Muscle of leg (tissue), 3 donors: ENCODE measurements at regions not wholly inside any gene's neighbourhood (a gene's known extent, or its start where the extent isn't known, plus 50 kb on each side); places are given as distances from the start of the nearest gene placed in this dataset.
"Not testable (repeated sequence)": the region's sequence is repeated elsewhere in the genome, so short reads cannot be mapped to it uniquely, and the experiment has no call there.

Experiments used
- DNase-seq: peaks from one replicate; pipeline ENCODE4 v3.0.0; 2013
- H3K27ac ChIP-seq: one replicate; pipeline ENCODE4 v1.5.1; 2013; ENCODE audit warnings: mild to moderate bottlenecking, low read length, control low read depth
- H3K27me3 ChIP-seq: one replicate; pipeline ENCODE4 v1.6.1; 2013; ENCODE audit warnings: low read length; ENCODE audit not compliant: control insufficient read depth, insufficient read depth
- H3K36me3 ChIP-seq: one replicate; pipeline ENCODE4 v1.6.1; 2013; ENCODE audit warnings: low read length; ENCODE audit not compliant: control insufficient read depth, insufficient read depth
- H3K4me1 ChIP-seq: one replicate; pipeline ENCODE4 v1.6.1; 2013; ENCODE audit warnings: low read length; ENCODE audit not compliant: control insufficient read depth, insufficient read depth
- H3K4me3 ChIP-seq: one replicate; pipeline ENCODE4 v1.5.1; 2013; ENCODE audit warnings: low read length, control low read depth
- H3K9me3 ChIP-seq: replicated peaks from 2 replicates; pipeline ENCODE4 v1.6.1; 2013; ENCODE audit warnings: low read depth, low read length; ENCODE audit not compliant: control insufficient read depth
- WGBS: methylation state at CpG from one replicate; pipeline ENCODE4 v1.1.5; 2013; ENCODE audit warnings: missing lambda C conversion rate; ENCODE audit not compliant: insufficient coverage; 5-methylcytosine and 5-hydroxymethylcytosine counted together

DNA sequence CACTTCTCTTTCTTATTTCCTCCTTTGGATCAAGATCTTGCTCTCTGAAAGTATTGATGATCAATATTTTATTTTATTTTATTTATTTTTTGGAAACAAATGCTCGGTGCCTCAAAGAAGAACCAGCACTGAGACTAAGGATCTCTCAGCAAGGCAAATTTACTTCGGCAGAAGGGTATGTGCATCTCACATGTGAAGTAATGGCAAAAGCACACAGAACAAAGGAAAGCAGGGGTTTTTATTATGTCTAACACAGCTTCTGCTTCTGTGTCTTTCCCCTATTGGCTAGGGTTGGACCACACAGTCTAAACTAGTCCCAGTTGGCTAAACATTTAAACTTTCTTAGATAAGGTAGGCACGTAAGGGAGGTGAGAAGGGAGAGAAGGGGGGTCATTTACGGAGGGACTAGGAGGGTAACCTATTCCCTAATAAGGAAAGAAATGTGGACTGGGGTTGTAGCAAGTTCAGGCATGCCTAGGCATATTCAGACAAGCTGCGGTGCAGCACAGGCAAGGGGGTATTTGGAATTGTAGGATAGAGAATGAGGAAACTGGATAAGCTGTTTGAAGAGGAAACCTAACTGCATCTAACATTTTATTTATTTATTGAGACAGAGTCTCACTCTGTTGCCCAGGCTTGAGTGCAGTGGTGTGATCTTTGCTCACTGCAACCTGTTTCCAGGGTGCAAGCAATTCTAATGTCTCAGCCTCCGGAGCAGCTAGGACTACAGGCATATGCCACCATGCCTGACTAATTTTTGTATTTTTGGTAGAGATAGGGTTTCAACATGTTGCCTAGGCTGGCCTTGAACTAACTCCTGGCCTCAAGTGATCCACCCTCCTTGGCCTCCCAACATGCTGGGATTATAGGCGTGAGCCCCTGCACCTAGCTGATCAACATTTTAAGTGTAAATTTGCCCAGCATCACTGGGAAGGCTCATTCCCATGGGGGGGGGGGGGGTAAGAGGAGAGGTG lies 90.0 kb upstream of the EIF5 start:
- H3K4me1 ChIP-seq = no peaks in the 10 kb centered on the region
- no peak overlapping the region for H3K27ac ChIP-seq
- H3K9me3 ChIP-seq = peaks cover 7% of the 10 kb centered on the region
- H3K27me3 ChIP-seq = peaks cover 10% of the 10 kb centered on the region
- no peak for DNase-seq
- no peak overlapping the region for H3K4me3 ChIP-seq
- 86% methylated on average over 1 of the region's 7 CpGs for WGBS
- no peaks in the 10 kb centered on the region for H3K36me3 ChIP-seq

- not testable (repeated sequence) for H3K9me3 ChIP-seq, H3K27ac ChIP-seq, H3K4me1 ChIP-seq, H3K36me3 ChIP-seq, DNase-seq, H3K27me3 ChIP-seq, H3K4me3 ChIP-seq
- no CpG with 5 or more reads among the region's 3 CpGs for WGBS
Measured at GRCh38 chr14:103245624-103246031, 88.4 kb upstream of the EIF5 start.

- no peak for DNase-seq
- no peaks in the 10 kb centered on the region for H3K36me3 ChIP-seq
- WGBS = no CpG with 5 or more reads among the region's 2 CpGs
- no peak overlapping the region for H3K4me3 ChIP-seq
- H3K4me1 ChIP-seq = no peaks in the 10 kb centered on the region
- H3K9me3 ChIP-seq = no peaks in the 10 kb centered on the region
- peaks cover 11% of the 10 kb centered on the region for H3K27me3 ChIP-seq
- no peak overlapping the region for H3K27ac ChIP-seq
Measured at GRCh38 chr14:103246070-103246469, 88.0 kb upstream of the EIF5 start.

DNA sequence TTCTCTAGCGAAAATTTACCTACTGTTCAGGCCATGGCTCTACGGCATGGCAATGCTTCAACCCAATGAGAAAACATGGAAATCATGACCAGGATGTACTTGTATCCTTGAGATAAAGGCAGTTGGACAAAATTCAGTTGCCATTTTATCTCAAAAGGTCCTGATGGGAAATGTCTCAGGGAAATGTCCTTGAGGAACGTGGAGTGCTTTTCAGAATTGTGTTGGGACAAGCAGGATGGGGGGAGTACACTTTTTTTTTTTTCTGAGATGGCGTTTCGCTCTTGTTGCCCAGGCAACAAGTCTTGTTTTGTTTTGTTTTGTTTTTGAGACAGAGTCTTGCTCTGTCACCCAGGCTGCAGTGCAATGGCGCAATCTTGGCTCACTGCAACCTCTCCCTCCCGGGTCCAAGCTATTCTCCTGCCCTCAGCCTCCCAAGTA lies 86.8 kb upstream of the EIF5 start:
- WGBS = 100% methylated on average over 1 of the region's 7 CpGs
- no peak overlapping the region for H3K4me3 ChIP-seq
- H3K9me3 ChIP-seq = no peaks in the 10 kb centered on the region
- no peak for DNase-seq
- no peak overlapping the region for H3K27ac ChIP-seq
- H3K27me3 ChIP-seq = peaks cover 5% of the 10 kb centered on the region
- H3K4me1 ChIP-seq = no peaks in the 10 kb centered on the region
- H3K36me3 ChIP-seq = no peaks in the 10 kb centered on the region

DNA sequence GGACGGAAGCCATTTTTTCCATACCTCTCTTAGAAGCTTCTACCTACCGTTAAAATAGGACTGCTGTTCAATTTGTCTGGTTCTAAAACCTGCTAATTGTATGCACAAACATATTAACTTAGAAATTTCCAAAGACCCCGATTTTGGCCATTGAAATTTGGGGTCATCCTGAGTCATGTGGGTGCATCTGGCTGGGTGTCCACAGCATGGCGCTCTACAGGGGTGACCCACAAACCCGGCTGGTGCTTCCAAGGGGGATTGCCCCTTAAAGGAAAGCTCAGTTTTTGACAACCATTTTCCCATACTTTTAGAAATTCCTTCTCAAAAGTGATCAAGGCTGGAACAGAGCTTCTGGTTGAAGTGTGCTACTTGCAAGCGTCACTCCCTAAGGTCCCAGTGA lies 83.9 kb upstream of the EIF5 start:
- 96% methylated on average over 3 of the region's 6 CpGs for WGBS
- H3K27ac ChIP-seq = no peak overlapping the region
- H3K9me3 ChIP-seq = no peaks in the 10 kb centered on the region
- no peak overlapping the region for H3K4me3 ChIP-seq
- H3K27me3 ChIP-seq = peaks cover 7% of the 10 kb centered on the region
- no peaks in the 10 kb centered on the region for H3K4me1 ChIP-seq
- no peak for DNase-seq
- no peaks in the 10 kb centered on the region for H3K36me3 ChIP-seq

DNA sequence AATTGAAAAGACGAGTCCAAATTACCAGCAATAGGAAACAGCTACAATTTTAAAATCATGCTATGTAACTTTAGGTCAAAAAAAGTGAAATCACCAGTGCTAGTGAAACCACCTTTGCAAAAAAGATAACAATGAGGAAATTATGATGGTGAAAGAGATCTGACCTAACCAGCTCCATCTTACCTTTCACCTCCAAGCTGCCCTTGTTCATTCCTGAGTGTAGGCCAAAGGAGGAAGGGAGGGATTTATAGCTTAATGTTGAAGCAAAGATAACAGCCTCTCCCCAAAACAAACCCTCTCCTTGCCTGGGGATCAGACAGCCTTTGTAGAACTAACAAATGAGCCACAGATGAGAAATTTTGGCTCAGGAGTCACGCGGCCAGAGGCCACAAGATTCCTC lies 83.2 kb upstream of the EIF5 start:
- no peak overlapping the region for H3K4me3 ChIP-seq
- no peak for DNase-seq
- no peaks in the 10 kb centered on the region for H3K4me1 ChIP-seq
- no peaks in the 10 kb centered on the region for H3K9me3 ChIP-seq
- H3K27ac ChIP-seq = no peak overlapping the region
- H3K27me3 ChIP-seq = peaks cover 7% of the 10 kb centered on the region
- no CpG with 5 or more reads among the region's 3 CpGs for WGBS
- H3K36me3 ChIP-seq = no peaks in the 10 kb centered on the region

DNA sequence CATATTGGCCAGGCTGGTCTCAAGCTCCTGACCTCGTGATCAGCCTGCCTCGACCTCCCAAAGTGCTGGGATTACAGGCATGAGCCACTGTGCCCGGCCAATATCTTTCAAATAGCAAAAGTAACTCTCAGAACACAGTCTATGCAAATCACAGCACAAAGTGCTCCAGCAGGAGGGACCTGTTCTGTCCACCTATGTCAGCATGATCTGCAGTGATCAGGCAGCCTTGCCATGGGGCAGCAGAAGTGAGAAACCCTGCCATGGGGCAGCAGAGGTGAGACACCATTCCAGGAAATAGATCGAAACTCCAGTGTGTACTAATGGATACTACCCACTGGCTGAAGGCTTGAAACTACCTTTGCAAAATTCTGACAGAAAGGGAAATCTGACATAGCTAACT lies 78.5 kb upstream of the EIF5 start:
- peaks cover 4% of the 10 kb centered on the region for H3K27me3 ChIP-seq
- no peaks in the 10 kb centered on the region for H3K36me3 ChIP-seq
- H3K9me3 ChIP-seq = no peaks in the 10 kb centered on the region
- no peak overlapping the region for H3K4me3 ChIP-seq
- no peaks in the 10 kb centered on the region for H3K4me1 ChIP-seq
- WGBS = 80% methylated on average over 4 of the region's 4 CpGs
- H3K27ac ChIP-seq = no peak overlapping the region
- DNase-seq = no peak

GRCh38 chr14:103256406-103256805 lies 77.6 kb upstream of the EIF5 start:
- Histone ChIP-seq H3K4me1 (no peaks in the 10 kb centered on the region), H3K9me3 (no peaks in the 10 kb centered on the region), H3K27me3 (peaks cover 2% of the 10 kb centered on the region), H3K36me3 (no peaks in the 10 kb centered on the region), H3K27ac (no peak overlapping the region), H3K4me3 (no peak overlapping the region)
- DNase-seq = no peak
- 92% methylated on average over 2 of the region's 10 CpGs for WGBS

GRCh38 chr14:103257211-103257962 lies 76.7 kb upstream of the EIF5 start:
- whole genome bisulfite sequencing = 83% methylated on average over 2 of the region's 4 CpGs
- Histone ChIP-seq H3K9me3 (no peaks in the 10 kb centered on the region), H3K4me3 (no peak overlapping the region), H3K27ac (no peak overlapping the region), H3K36me3 (no peaks in the 10 kb centered on the region), H3K4me1 (no peaks in the 10 kb centered on the region), H3K27me3 (peaks cover 2% of the 10 kb centered on the region)
- no peak for DNase-seq

GRCh38 chr14:103258211-103258610 lies 75.8 kb upstream of the EIF5 start:
- Histone ChIP-seq H3K4me1 (no peaks in the 10 kb centered on the region), H3K4me3 (no peak overlapping the region), H3K9me3 (no peaks in the 10 kb centered on the region), H3K27me3 (peaks cover 2% of the 10 kb centered on the region), H3K36me3 (no peaks in the 10 kb centered on the region), H3K27ac (no peak overlapping the region)
- WGBS = 80% methylated on average over 11 of the region's 12 CpGs
- DNase-seq = no peak
